ENCODE measurements at regions not wholly inside any gene's neighbourhood (a gene's known extent, or its start where the extent isn't known, plus 50 kb on each side); places are given as distances from the start of the nearest gene placed in this dataset.

- no peak for TF ChIP-seq ZNF274 (IDR thresholded peaks at IDR 0.05; ENCODE audit: low read depth, low read length)
- no peak for TF ChIP-seq POLR2AphosphoS5 (IDR thresholded peaks at IDR 0.05; ENCODE audit: low read depth, low read length)
- TF ChIP-seq SP1 (IDR thresholded peaks at IDR 0.05; ENCODE audit: low read depth): no peak
- TF ChIP-seq EZH2 (IDR thresholded peaks at IDR 0.05): no peak
- ChIA-PET RAD21 (ENCODE audit: low non-redundant PET in 1 of 2, low total read pairs in 2 of 2, uncharacterized antibody in 2 of 2, unreplicated experiment in 2 of 2) (no interaction called here), POLR2A (no interaction called here), CTCF (no interaction called here)
- no peak for ATAC-seq
- Histone ChIP-seq H3K36me3 (ENCODE audit: control insufficient read depth in 1 of 2, insufficient read depth in 2 of 2, low read length in 2 of 2) (no peaks in the 10 kb centered on the region), H2AFZ (ENCODE audit: low read depth, low read length, poor library complexity, severe bottlenecking) (no peak overlapping the region), H3K27me3 (ENCODE audit: insufficient read depth, low read length) (0 out of 2 replicates have a peak, but pooled peaks cover 2% of the 10 kb centered on the region), H3K4me2 (ENCODE audit: low read length) (no peak overlapping the region), H3K79me2 (ENCODE audit: insufficient read depth, low read length) (no peaks in the 10 kb centered on the region), H4K20me1 (ENCODE audit: insufficient read depth) (no peaks in the 10 kb centered on the region), H3K27ac (ENCODE audit: low read depth, low read length) (no peak overlapping the region), H3K9me2 (ENCODE audit: insufficient read depth) (no peaks in the 10 kb centered on the region), H3K9ac (ENCODE audit: low read length) (no peak overlapping the region), H3K9me3 (ENCODE audit: control insufficient read depth in 1 of 2, insufficient read depth in 1 of 2, low read depth in 1 of 2, low read length in 2 of 2) (no peaks in the 10 kb centered on the region), H3K4me1 (ENCODE audit: control insufficient read depth in 1 of 2, insufficient read depth in 2 of 2, low read length in 2 of 2) (peaks cover 0 to 9% of the 10 kb centered on the region in 2 experiments; a peak in 2 of 4 replicates), H3K4me3 (replicated peaks in 1 of 2; ENCODE audit: low read depth in 1 of 2, low read length in 2 of 2) (no peak overlapping the region)
- no peak for DNase-seq (ENCODE audit: low read depth, low spot score)
- BruUV-seq (replicated peaks): no TSS peak
- intact Hi-C loops (cut with micrococcal nuclease): no loop called here
Observed at GRCh38 chr2:8510519-8510918, 171.3 kb upstream of the ID2 start.

GRCh38 chr2:8511868-8512612 lies 169.8 kb upstream of the ID2 start:
- intact Hi-C loops (cut with micrococcal nuclease): no loop called here
- Histone ChIP-seq H3K4me1 (ENCODE audit: control insufficient read depth in 1 of 2, insufficient read depth in 2 of 2, low read length in 2 of 2) (peaks cover 0 to 9% of the 10 kb centered on the region in 2 experiments; a peak in 2 of 4 replicates), H3K27ac (ENCODE audit: low read depth, low read length) (no peak overlapping the region), H2AFZ (ENCODE audit: low read depth, low read length, poor library complexity, severe bottlenecking) (no peak overlapping the region), H4K20me1 (ENCODE audit: insufficient read depth) (no peaks in the 10 kb centered on the region), H3K9me3 (ENCODE audit: control insufficient read depth in 1 of 2, insufficient read depth in 1 of 2, low read depth in 1 of 2, low read length in 2 of 2) (no peaks in the 10 kb centered on the region), H3K9ac (ENCODE audit: low read length) (no peak overlapping the region), H3K4me2 (ENCODE audit: low read length) (no peak overlapping the region), H3K79me2 (ENCODE audit: insufficient read depth, low read length) (no peaks in the 10 kb centered on the region), H3K9me2 (ENCODE audit: insufficient read depth) (no peaks in the 10 kb centered on the region), H3K27me3 (ENCODE audit: insufficient read depth, low read length) (0 out of 2 replicates have a peak, but pooled peaks cover 2% of the 10 kb centered on the region), H3K36me3 (ENCODE audit: control insufficient read depth in 1 of 2, insufficient read depth in 2 of 2, low read length in 2 of 2) (no peaks in the 10 kb centered on the region), H3K4me3 (replicated peaks in 1 of 2; ENCODE audit: low read depth in 1 of 2, low read length in 2 of 2) (no peak overlapping the region)
- TF ChIP-seq SRF (IDR thresholded peaks at IDR 0.05; ENCODE audit: low read depth): no peak
- no peak for TF ChIP-seq POLR2A (IDR thresholded peaks at IDR 0.05; ENCODE audit: borderline replicate concordance, extremely low read depth, insufficient read depth, insufficient read length)
- no peak for TF ChIP-seq RAD21 (IDR thresholded peaks at IDR 0.05; ENCODE audit: low read depth)
- no peak for TF ChIP-seq EZH2phosphoT487 (IDR thresholded peaks at IDR 0.05; ENCODE audit: borderline replicate concordance)
- TF ChIP-seq YY1 (IDR thresholded peaks at IDR 0.05; ENCODE audit: extremely low read depth, insufficient replicate concordance, low read depth, low read length): no peak
- no peak for TF ChIP-seq FOSL1 (IDR thresholded peaks at IDR 0.05; ENCODE audit: low read depth)
- TF ChIP-seq ZNF274 (IDR thresholded peaks at IDR 0.05; ENCODE audit: low read depth, low read length): no peak
- TF ChIP-seq TCF7L2 (IDR thresholded peaks at IDR 0.05; ENCODE audit: borderline replicate concordance, extremely low read depth, insufficient read depth, insufficient read length): no peak
- no peak for TF ChIP-seq REST (IDR thresholded peaks at IDR 0.05; ENCODE audit: low read depth)
- no peak for TF ChIP-seq ZFX (IDR thresholded peaks at IDR 0.05)
- no TSS peak for BruUV-seq (replicated peaks)
- DNase-seq (ENCODE audit: low read depth, low spot score) (no peak), ATAC-seq (no peak)
- ChIA-PET CTCF (no interaction called here), RAD21 (ENCODE audit: low non-redundant PET in 1 of 2, low total read pairs in 2 of 2, uncharacterized antibody in 2 of 2, unreplicated experiment in 2 of 2) (no interaction called here), POLR2A (no interaction called here)
